ENCODE measurements at regions not wholly inside any gene's neighbourhood (a gene's known extent, or its start where the extent isn't known, plus 50 kb on each side); places are given as distances from the start of the nearest gene placed in this dataset.

DNA sequence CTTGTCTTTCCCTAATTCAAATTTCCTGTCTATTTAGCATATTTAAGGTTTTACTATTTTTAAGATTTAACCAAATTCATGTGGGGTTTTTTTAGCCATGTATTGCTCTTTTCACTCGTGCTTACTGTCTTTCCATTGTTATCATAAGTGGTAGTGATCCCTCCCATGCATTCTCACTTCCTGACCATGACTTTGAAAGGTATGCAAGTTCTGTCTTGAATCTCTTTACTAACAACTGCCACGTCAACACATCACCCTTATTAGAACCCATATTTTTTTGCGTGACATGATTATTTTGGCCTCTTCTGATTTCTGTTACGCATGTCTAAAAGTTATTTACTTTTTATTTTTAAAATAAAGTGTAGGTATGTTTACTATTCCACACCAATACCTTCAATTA lies 94.7 kb upstream of the CDH6 start (continued):
- TF ChIP-seq REST (IDR thresholded peaks at IDR 0.05; ENCODE audit: unreplicated experiment) (no peak), EZH2phosphoT487 (IDR thresholded peaks at IDR 0.05; ENCODE audit: unreplicated experiment) (no peak), ZNF331 (CRISPR knock-in tag; IDR thresholded peaks at IDR 0.05; ENCODE audit: low read depth) (no peak)

DNA sequence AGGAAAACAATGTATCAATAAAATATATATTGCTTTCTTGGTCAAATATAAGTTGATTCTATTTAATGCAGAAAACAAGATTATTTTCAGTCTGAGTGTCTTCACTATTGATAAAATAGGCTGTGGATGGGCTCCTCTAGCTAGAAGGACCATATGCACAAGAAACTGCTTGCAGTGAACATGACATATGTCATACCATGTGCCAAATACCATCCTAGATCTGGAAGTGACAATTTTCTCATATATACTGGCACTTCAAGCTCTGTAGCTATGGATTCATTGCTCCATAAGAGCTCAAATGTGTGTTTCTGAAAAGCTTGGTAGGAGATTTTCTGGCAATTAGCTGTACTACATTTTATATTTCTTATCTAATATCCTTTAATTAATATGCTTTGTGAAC lies 95.6 kb upstream of the CDH6 start:
- Histone ChIP-seq H3K4me2 (no peak overlapping the region), H3K79me2 (replicated peaks; ENCODE audit: insufficient read depth) (no peaks in the 10 kb centered on the region), H3K4me3 (no peak overlapping the region), H3F3A (replicated peaks; ENCODE audit: low read depth) (no peaks in the 10 kb centered on the region), H3K9me2 (ENCODE audit: insufficient read depth) (peaks cover 3% of the 10 kb centered on the region; the same call in 1 of the 2 replicates), H3K27me3 (ENCODE audit: insufficient read depth) (no peaks in the 10 kb centered on the region), H3K36me3 (ENCODE audit: insufficient read depth) (no peaks in the 10 kb centered on the region), H2AFZ (no peak overlapping the region), H3K4me1 (ENCODE audit: insufficient read depth) (peaks cover 3% of the 10 kb centered on the region), H3K27ac (ENCODE audit: low read depth) (no peak overlapping the region), H4K20me1 (replicated peaks; ENCODE audit: insufficient read depth) (no peaks in the 10 kb centered on the region)
- DNase-seq (ENCODE audit: low spot score) (no peak), ATAC-seq (no peak)
- Mint-ChIP-seq H3K4me1 (peaks cover 16% of the 10 kb centered on the region), H3K27me3 (ENCODE audit: insufficient read depth, low read depth, poor library complexity) (no peaks in the 10 kb centered on the region), H3K4me3 (no peak overlapping the region), H3K9me3 (peaks cover 5% of the 10 kb centered on the region), H3K36me3 (ENCODE audit: low read depth) (0 out of 3 replicates have a peak, but pooled peaks cover 3% of the 10 kb centered on the region), H3K27ac (no peak overlapping the region)
- TF ChIP-seq EZH2phosphoT487 (IDR thresholded peaks at IDR 0.05; ENCODE audit: unreplicated experiment), result no peak
- no peak for TF ChIP-seq CREB1 (CRISPR knock-in tag; IDR thresholded peaks at IDR 0.05; ENCODE audit: low read depth)
- no peak for TF ChIP-seq EZH2 (IDR thresholded peaks at IDR 0.05; ENCODE audit: low read depth, unreplicated experiment)
- no peak for TF ChIP-seq POLR2AphosphoS5 (IDR thresholded peaks at IDR 0.05; ENCODE audit: low read depth)
- no peak for TF ChIP-seq ZNF114 (CRISPR knock-in tag; IDR thresholded peaks at IDR 0.05)
- TF ChIP-seq STAT1 (IDR thresholded peaks at IDR 0.05; ENCODE audit: unreplicated experiment), result no peak
- TF ChIP-seq NANOG (IDR thresholded peaks at IDR 0.05; ENCODE audit: borderline replicate concordance), result no peak
- TF ChIP-seq, protein P1, sequence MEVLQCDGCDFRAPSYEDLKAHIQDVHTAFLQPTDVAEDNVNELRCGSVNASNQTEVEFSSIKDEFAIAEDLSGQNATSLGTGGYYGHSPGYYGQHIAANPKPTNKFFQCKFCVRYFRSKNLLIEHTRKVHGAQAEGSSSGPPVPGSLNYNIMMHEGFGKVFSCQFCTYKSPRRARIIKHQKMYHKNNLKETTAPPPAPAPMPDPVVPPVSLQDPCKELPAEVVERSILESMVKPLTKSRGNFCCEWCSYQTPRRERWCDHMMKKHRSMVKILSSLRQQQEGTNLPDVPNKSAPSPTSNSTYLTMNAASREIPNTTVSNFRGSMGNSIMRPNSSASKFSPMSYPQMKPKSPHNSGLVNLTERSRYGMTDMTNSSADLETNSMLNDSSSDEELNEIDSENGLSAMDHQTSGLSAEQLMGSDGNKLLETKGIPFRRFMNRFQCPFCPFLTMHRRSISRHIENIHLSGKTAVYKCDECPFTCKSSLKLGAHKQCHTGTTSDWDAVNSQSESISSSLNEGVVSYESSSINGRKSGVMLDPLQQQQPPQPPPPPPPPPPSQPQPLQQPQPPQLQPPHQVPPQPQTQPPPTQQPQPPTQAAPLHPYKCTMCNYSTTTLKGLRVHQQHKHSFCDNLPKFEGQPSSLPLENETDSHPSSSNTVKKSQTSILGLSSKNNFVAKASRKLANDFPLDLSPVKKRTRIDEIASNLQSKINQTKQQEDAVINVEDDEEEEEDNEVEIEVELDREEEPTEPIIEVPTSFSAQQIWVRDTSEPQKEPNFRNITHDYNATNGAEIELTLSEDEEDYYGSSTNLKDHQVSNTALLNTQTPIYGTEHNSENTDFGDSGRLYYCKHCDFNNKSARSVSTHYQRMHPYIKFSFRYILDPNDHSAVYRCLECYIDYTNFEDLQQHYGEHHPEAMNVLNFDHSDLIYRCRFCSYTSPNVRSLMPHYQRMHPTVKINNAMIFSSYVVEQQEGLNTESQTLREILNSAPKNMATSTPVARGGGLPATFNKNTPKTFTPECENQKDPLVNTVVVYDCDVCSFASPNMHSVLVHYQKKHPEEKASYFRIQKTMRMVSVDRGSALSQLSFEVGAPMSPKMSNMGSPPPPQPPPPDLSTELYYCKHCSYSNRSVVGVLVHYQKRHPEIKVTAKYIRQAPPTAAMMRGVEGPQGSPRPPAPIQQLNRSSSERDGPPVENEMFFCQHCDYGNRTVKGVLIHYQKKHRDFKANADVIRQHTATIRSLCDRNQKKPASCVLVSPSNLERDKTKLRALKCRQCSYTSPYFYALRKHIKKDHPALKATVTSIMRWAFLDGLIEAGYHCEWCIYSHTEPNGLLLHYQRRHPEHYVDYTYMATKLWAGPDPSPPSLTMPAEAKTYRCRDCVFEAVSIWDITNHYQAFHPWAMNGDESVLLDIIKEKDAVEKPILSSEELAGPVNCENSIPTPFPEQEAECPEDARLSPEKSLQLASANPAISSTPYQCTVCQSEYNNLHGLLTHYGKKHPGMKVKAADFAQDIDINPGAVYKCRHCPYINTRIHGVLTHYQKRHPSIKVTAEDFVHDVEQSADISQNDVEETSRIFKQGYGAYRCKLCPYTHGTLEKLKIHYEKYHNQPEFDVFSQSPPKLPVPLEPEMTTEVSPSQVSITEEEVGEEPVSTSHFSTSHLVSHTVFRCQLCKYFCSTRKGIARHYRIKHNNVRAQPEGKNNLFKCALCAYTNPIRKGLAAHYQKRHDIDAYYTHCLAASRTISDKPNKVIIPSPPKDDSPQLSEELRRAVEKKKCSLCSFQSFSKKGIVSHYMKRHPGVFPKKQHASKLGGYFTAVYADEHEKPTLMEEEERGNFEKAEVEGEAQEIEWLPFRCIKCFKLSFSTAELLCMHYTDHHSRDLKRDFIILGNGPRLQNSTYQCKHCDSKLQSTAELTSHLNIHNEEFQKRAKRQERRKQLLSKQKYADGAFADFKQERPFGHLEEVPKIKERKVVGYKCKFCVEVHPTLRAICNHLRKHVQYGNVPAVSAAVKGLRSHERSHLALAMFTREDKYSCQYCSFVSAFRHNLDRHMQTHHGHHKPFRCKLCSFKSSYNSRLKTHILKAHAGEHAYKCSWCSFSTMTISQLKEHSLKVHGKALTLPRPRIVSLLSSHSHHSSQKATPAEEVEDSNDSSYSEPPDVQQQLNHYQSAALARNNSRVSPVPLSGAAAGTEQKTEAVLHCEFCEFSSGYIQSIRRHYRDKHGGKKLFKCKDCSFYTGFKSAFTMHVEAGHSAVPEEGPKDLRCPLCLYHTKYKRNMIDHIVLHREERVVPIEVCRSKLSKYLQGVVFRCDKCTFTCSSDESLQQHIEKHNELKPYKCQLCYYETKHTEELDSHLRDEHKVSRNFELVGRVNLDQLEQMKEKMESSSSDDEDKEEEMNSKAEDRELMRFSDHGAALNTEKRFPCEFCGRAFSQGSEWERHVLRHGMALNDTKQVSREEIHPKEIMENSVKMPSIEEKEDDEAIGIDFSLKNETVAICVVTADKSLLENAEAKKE (CRISPR knock-in tag; IDR thresholded peaks at IDR 0.05), result no peak
- TF ChIP-seq, protein P2, sequence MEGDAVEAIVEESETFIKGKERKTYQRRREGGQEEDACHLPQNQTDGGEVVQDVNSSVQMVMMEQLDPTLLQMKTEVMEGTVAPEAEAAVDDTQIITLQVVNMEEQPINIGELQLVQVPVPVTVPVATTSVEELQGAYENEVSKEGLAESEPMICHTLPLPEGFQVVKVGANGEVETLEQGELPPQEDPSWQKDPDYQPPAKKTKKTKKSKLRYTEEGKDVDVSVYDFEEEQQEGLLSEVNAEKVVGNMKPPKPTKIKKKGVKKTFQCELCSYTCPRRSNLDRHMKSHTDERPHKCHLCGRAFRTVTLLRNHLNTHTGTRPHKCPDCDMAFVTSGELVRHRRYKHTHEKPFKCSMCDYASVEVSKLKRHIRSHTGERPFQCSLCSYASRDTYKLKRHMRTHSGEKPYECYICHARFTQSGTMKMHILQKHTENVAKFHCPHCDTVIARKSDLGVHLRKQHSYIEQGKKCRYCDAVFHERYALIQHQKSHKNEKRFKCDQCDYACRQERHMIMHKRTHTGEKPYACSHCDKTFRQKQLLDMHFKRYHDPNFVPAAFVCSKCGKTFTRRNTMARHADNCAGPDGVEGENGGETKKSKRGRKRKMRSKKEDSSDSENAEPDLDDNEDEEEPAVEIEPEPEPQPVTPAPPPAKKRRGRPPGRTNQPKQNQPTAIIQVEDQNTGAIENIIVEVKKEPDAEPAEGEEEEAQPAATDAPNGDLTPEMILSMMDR (conservative IDR thresholded peaks at IDR 0.05; ENCODE audit: low read depth in 2 of 2), result no peak
- no peak for TF ChIP-seq ETS1 (IDR thresholded peaks at IDR 0.05)
- TF ChIP-seq JUNB (IDR thresholded peaks at IDR 0.05; ENCODE audit: unreplicated experiment), result no peak
- TF ChIP-seq ZNF331 (CRISPR knock-in tag; IDR thresholded peaks at IDR 0.05; ENCODE audit: low read depth), result no peak

Measured in GM23338 (cell line).